ENCODE measurements at regions not wholly inside any gene's neighbourhood (a gene's known extent, or its start where the extent isn't known, plus 50 kb on each side); places are given as distances from the start of the nearest gene placed in this dataset.

DNA sequence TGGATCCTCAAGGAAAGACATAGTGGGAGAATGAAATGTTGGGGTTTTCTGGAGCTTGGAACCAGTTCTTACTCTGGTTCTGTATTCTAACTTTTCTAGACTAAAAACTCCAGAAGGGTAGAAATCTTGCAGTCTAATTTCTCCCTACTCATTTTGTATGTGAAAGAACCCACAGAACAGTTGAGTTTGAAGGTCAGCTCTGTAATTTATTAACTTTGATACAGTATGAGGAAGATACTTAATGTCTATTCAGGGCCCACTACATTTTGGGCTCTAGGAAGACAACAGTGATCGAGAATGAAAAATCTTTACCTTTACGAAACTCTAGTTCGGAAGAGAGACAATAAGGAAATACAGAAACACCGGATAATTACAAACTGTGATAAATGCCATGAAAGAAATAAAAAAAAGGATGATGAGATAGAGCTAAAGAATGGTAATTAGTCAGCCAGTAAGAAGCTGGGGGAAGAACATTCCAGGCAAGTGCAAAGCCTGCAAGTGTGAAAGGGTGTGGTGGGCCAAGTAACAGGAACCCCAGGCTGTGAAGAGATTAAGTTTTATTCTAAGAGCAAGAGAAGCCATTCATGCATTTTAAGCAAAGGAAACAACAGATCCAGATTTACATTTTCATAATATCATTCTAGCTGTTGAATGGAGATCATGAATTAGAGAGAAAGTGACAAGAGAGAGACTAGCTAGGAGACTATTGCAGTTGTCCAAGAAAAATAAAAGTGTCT, 159.9 kb upstream of the HMCN1 start:
- DNase-seq: no peak

DNA sequence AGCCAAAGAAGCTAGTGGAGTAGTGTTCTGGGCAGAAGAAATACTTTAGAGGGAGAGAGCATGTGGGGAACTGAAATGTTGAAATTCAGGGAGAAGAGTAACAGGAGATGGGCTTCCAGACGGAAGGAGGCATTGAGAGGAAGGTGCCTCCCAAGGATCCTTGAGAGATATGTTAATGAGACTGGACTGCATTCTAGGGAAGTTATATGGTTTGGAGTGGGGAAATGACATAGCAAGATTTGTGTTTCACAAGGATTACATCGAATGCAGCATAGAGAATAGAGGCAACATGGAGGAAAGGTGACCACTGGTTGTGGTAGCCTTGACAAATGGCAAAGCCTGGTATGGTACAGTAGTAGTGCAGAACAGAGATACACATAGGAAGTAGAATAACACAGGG, 160.5 kb upstream of the HMCN1 start:
- no peak for DNase-seq

DNA sequence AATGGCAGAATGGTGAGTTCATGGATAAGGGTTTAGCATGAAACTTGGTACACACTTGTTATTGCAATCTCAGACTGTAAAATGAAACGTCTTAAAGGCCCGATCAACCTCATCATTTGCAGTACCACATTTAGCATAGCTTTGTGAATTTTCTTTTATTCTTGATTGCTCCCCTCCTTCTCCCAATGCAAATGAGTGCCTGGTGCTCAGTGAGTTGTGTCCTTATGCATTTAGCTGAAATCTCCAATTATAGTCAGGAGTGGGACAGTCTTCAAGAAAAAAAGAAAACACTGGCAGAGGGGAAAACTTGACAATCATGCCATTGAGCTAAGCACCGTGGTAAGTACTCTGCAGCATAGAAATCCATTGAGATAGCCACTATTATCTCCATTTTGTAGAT, 161.0 kb upstream of the HMCN1 start:
- DNase-seq: no peak

DNA sequence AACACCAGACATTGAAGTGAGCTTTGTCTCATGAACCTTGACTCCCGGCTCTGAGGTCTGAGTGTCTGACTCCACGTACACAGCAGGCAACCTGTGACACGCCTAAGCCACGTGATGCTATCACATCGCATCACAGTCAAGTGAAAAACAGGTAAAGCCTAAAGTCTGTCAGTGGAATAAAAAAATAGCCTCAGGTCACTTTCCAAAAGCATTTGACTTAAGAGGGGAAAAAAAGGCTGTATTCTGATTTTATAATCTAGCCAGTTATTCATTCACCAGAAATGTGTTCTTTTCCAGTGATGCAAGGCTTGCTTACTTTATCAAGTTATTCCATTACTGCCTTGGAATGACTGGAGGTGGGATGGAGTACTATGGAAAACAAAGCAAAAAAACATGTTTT, 163.2 kb upstream of the HMCN1 start:
- no peak for DNase-seq

DNA sequence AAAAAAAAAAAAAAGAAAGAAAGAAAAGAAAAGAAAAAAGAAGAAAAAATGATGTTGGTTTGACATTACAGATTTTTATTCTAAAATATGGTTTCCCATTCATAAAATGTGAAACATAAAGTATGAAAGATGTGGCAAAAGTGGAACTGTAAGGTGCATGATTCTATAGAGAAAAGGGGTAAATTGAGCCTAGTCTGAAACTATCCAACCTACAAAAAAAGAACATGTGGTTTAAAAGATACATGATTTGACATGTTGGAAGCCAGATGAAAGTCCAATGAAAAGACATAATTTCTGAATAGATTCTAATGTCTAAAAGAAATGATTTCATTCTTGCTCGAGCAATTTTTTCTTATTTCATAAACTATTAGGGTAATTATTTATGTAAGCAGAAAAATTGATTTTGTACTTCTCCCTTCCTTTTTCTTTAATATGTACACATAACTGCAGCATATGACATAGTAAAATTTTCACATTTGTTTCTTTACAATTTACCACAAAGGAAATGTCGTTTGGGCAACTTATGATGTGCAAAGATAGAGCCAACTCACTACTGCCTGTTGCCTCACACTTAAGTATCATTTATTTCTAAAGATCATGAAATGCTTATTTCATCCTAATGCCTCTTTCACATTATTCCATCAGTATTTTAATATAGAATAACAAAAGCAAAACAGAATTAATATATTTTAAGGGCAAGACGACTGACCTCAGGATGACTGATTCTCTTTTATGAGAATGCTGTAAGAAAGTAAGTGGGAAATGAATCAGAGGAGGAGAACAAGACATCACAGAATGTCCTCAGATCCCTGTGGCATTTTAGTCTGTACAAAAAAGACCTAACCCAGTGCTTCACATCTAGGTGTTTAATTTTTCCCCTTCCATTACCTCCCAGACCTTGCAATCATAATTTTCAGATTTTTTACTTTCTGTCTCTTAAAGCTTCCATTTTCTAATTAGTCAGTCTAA, 165.8 kb upstream of the HMCN1 start:
- DNase-seq: no peak

DNA sequence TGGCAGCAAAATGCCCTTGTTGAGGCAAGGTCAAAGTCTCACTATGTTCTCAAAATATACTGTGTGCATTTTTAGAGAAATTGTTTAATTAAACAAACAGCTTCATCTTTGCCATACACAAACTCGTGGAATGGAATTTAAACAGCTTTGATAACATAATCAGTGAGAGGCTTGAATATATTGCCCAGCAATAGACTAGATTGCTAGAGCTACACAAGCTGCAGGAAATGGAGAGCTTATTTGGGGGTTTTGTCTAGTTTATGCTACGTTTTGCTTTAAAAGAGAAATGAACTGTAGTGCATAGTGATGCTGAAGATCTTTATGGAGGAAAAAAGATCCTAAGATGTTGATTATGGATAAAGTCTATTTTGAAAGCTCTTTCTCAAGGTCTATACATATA, 166.8 kb upstream of the HMCN1 start:
- DNase-seq: no peak

DNA sequence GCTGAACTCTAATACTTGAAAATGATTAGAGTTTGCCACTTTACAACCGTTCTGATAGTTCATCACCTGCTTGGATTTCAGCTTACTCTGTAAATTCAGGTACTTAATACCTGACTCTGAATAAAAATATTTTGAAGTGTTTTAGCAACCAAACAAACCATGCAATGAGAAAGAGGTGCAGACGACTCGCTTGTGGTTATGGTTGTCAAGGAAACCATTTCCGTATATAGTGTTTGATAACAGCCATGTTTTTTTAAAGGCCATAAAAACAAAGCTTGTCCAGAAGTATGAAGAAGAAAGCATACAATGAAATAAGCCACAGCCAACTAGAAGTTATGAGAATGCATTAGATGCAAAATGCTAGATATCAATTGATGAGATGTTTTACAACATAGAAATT, 167.2 kb upstream of the HMCN1 start:
- no peak for DNase-seq

DNA sequence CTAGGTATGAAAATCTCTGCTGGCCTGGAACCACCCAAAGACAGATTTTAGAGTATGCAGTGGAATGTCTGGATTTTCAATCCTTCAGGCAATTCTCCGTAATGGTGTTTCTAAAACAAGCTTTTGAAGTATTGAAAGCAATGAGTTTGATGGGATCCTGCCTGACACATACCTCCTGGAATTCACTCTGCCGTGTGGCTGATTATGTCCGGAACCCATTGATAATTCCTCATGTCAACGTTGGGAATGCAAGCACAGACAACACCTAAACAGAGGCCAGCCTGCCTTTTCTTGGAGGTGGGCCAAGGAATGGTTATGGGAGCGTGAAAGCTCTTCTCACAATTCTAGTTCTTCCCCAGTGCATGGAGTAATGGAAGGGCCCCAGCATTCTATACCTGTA, 168.9 kb upstream of the HMCN1 start:
- DNase-seq: no peak

DNA sequence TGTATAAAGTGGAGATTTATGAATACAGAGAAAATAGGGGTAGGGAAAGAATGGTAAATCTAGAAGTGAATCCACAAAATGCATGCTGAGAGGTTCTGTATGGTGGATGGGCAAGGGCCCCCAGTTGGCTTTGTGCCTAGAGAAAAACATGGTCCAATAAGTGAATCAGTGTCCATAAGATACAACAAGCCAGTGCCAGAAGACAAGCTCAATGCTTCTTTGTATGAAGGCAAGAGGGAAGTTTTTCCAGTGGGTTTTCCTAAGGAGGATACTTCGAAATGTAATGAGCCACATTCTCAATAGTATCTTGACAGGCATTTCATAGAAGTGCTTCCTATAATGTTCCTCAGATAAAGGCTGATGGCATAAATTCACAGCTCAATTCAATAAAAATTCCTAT, 169.4 kb upstream of the HMCN1 start:
- DNase-seq: no peak

DNA sequence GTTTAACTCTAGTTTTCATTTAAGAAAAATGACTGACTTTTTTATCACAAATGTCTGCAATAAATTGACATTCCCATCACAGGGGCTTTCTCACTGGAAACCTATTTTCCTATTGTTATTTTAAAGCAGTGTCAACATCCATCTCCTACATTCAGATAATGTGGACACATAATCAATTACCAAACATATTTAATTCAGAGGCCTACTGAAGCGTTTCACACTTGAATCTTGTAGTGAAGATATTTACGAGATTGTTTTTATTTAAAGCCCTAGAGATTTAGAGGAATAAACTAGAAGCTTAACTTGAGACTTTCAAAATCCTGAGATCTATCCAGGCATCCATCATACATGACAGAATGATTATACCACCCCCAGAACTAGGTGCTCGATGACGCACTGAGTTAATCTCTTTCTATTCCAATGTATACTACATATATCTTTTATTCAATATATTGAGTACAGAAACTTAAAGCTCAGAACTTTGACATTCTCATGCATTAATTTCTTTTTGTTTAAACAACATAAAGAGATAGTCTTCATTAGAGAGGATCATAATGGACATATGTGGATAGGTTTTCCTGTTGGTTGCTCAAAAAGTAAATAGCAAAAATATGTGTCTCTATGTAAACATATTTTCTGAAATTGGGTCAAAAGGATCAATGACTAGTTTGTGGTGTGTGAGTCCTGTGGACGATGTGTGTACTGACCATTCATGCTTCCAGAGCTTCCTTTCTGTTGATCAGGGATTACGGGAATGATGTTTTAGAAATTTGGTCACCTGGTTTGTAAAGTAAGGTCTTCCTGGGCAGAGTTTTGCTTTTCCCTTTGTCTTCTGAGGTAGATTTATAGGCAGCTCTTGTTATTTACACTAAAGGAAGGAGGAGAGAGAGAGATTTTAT, 171.5 kb upstream of the HMCN1 start:
- DNase-seq: no peak

DNA sequence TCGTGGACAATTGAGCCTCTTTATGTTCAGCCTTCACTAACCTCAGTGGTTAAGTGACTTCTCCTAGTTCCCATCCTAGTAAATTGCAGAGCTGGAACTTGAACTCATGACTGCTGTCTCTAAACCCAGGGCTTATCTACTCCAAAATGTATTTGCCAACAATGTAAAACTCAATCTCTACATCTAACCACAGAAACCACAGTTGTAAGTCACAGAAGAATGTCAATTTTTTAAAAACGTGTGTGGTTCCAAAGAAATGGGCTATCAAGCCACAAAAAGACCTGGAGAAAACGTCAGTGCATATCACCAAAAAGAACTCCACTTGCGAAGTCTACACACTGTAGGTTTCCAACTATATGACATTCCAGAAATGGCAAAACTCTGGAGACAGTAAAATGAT, 172.6 kb upstream of the HMCN1 start:
- DNase-seq: no peak

DNA sequence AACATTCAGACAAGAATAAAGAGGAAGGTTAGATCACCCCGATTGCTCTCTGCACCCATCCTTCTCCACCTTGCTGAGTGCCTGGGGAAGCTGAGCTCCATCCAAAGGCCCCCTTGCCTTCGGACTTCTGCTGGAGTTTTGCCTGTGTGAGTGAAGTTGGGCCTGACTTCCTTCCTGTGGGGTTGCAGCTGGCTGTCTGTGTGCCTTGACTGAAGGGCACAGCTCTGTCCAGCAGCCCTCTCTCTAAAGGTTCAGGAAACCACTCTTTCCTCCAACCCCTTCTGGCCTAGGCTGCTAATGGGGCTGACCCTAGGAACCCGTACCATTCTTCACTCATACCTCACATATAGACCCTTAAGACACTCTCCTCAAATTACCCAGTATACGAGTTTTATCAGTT, 173.4 kb upstream of the HMCN1 start:
- DNase-seq: no peak

DNA sequence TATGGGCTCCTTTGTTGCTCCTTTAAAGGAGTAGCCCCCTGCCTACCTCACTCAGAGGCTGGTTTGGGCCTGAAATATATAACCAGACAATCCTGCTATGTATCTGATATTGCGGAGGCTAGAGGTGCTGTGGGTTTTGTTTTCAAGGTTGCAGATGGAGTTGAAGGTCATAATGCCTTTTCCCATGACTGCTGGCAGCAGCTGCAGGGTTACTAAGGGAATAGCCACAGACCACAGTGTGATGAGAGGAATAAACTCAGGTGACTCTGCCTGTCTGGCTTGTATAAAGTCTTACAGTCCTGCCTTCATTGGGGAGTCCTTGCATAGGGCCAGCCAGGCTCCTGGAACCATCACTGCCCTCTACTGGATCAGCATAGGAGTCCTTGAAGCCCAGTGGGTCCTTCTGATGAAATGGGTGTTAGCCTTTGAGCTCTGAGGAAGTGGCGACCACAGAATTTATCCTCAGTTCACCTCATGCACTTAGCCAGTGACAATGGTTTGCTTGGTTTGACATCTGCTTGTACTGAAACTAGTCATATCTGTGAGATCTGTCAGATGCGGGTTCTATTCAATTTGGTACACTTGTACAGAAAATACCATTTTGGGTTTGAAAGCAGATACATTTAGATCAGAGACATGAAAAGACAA, 174.4 kb upstream of the HMCN1 start:
- DNase-seq: no peak

DNA sequence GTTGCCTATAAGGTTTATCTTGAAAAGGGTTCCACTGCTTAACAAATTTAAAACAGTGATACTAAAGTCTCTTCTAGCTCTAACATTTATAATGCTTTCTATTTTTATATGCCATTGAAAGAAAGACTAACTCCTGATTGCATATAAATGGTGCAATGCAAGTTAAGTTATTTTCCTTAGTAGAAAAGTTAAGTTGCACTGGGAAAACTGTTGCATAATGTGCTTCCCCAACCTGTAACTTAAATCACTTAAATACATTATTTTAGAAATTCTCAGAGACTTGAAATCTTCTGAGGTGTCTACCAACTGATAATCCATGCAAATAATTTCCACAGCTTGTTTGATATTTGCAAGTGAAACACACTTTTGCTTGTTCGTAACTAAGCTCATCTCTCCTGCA, 175.0 kb upstream of the HMCN1 start:
- no peak for DNase-seq

DNA sequence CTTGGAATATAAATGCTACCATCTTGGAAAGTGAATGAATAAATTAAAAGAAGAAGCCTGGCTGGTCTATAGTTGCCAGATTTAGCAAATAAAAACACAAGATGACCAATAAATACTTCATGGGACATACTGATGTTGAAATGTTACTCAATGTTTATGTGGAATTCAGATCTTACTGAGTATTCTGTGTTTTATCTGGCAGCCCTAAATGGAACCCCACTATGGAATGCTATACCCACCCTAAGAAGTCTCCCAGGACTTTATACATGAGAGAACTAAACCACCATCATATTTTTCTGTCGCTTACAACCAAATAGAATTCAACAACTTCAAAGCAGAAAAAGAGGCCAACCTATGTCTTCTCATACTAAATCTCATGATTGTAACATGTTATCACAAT, 177.6 kb upstream of the HMCN1 start:
- DNase-seq: no peak

DNA sequence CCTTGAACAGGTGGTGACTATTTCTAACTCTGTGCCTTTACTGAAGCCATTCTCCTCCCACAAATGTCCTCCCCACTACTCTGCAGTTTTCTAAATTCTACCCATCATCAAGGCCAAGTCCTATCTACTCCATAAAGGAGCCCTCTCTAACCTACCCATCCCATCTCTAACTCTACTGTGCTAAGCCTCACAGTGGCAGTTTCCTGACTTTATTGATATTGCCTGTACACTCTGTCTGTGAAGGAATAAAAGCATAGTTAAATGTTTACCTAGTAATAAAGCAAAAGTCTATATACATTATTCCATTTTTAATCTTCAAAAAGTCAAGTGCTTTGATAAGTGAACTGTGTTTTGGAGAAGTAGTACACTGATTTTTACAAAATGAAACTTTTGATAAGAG, 178.4 kb upstream of the HMCN1 start:
- no peak for DNase-seq

DNA sequence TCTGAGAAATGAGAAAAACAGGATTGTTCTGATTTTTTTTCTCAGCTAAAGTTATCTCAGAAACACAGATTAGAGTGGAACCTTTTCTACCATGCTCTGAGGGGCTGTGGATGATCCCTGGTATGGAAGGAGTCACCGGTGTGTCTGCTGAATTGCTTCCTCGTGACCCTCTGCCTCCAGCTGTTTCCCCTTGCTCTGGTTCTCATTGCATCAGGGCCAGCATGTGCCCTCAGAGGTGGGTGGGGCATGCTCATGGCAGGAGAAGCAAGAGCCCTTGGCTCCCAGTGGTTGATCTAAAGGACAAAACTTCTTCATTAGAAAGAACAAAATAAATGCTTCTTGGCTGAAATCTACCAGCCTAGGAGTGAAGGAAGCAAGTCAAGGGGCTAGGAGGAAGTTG, 183.2 kb upstream of the HMCN1 start:
- no peak for DNase-seq

DNA sequence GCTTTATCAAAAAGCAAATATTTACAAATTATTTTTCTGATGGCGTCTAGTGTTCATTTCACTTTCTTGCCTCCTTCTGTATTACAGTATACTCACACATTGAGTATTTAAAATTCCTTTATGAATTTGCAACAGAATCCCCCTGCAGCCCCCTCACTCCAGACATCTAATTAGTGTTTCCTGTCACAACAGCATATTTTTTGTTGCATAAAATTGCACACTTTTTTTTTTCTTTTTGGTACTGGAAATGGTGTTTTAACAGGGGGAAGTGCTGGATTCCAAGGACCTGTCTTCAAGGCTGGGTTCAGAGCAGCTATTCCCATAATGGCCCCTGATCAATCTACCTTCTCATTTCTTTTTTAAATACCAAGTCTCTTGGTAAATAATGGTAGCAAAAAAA, 184.3 kb upstream of the HMCN1 start:
- no peak for DNase-seq

DNA sequence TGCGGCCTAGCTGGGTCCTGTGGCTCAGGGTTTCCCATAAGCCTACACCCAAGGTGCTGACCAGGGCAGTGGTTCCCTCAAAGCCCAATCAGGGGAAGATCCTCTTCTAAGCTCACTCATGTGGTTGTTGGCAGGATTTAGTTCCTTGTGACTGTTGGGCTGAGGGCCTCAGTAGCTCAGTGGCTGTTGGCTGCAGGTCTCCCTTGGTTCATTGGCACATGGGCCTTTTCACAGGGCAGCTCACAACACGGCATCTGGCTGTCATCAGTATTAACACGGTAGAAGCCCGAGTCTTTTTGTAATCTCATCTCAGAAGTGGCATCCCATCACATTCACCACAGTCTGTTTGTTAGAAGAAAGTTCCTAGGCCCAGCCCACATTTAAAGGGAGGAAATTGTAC, 188.2 kb upstream of the HMCN1 start:
- no peak for DNase-seq

DNA sequence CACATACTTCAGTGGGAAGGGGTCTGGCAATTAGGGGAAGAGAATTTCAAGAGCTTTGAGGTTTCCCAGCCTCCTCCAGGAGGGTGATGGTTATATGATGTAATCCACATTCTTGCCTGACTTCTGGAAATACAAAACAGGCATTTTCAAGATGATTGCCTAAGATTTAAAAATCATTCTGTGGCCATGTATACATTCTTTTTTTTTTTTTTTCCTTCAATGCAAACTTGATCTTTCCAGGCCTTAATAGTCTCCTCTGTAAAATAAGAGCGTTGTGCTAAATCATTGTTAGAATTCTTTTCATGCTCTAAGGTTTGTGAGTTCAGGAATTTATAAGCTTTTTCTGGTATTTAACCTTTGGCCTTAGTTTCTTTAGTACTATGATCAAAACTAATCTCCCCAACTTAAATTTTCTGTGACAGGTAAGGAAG, 192.3 kb upstream of the HMCN1 start:
- DNase-seq: no peak

DNA sequence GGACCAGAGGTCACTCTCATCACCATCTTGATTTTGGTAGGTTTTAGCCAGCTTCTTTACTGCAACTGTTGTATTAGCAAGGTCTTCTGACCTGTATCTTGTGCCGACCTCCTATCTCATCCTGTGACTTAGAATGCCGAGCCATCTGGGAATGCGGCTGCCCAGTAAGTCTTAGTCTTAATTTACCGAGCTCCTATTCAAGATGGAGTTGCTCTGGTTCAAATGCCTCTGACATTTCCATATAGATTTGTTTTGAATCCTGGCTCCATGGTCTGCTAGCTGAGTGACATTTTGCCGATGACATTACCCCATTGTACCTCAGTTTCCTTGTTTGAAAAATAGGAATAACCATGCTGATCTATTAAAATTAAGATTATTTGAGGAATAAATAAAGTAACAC, 193.9 kb upstream of the HMCN1 start:
- DNase-seq: no peak

DNA sequence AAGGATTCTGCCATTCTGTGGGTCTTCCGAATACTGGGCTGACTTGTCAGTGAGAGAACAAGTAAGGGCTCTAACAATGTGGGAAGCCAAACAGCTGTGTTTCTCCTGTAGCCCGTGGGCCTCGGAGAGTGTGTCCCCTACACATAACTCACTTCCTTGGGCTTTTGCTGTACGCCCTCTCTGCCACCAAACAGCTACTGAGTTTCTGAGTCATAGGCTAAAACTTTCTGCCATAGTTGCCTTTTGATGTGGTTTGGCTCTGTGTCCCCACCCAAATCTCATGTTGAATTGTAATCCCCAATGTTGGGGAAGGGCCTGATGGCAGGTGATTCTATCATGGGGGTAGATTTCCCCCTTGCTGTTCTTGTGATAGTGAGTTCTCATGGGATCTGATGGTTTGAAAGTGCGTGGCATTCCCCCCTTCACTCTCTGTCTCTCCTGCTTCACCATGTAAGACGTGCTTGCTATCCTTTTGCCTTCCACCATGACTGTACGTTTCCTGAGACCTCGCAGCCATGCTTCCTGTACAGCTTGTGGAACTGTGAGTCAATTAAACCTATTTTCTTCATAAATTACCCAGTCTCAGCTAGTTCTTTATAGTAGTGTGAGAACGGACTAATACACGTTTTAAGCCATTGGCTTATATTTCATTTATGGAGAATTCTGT, 194.8 kb upstream of the HMCN1 start:
- no peak for DNase-seq
